ENCODE measurements at regions not wholly inside any gene's neighbourhood (a gene's known extent, or its start where the extent isn't known, plus 50 kb on each side); places are given as distances from the start of the nearest gene placed in this dataset.

DNA sequence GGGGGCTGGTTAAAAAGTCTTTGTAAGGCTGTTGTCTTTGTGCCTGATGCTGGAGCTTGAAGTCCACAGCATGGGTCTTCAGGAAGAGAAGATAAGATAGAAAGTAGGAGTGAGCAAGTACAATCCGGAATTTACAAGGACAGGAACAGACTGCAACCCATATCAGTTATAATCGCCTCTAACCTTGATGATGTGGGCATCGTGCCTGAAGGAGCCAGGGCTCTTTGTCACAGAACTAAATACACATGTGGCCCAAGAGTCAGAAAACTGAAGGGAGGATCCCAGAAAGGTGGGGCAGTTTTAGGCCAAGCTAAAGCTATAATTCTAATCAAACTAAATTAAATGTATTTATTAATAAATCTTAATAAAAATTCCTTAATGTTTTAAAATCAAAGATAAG lies 132.2 kb downstream of the TMCO5A start:
- Histone ChIP-seq H3K9me3 (no peaks in the 10 kb centered on the region), H3K4me1 (peaks cover 3 to 38% (median 18%) of the 10 kb centered on the region in 4 donors), H3K4me3 (no peak overlapping the region), H3K27me3 (no peaks in the 10 kb centered on the region), H3K27ac (no peak overlapping the region), H3K36me3 (no peaks in the 10 kb centered on the region)
- intact Hi-C loops (cut with DNase I; ENCODE audit: low total_unique reads) (loop anchor here (10.0 kb wide), 1 partner anchor 188 kb away; the partner anchor contains the start of gene SPRED1), in situ Hi-C loops (cut with MboI; ENCODE audit: low pct_ligation_motif_present in 1 of 4, low pct_unique_long_range_greater_than_20kb in 1 of 4, low sequenced_read_pairs in 3 of 4) (loop anchor here in 1 of 4 donors (25.0 kb wide), 1 partner anchor 171 kb away; no protein-coding TSS in a partner anchor)
- DNase-seq: no peak
- 78 to 79% methylated on average over 3 of the region's 3 CpGs for WGBS, 2 donors (ENCODE audit: low coverage in 1 of 2)
- TF ChIP-seq POLR2AphosphoS5 (IDR thresholded peaks at IDR 0.05) (no peak), CTCF (IDR thresholded peaks at IDR 0.05) (no peak), POLR2A (IDR thresholded peaks at IDR 0.05) (no peak), EP300 (IDR thresholded peaks at IDR 0.05; ENCODE audit: low read depth) (no peak)

DNA sequence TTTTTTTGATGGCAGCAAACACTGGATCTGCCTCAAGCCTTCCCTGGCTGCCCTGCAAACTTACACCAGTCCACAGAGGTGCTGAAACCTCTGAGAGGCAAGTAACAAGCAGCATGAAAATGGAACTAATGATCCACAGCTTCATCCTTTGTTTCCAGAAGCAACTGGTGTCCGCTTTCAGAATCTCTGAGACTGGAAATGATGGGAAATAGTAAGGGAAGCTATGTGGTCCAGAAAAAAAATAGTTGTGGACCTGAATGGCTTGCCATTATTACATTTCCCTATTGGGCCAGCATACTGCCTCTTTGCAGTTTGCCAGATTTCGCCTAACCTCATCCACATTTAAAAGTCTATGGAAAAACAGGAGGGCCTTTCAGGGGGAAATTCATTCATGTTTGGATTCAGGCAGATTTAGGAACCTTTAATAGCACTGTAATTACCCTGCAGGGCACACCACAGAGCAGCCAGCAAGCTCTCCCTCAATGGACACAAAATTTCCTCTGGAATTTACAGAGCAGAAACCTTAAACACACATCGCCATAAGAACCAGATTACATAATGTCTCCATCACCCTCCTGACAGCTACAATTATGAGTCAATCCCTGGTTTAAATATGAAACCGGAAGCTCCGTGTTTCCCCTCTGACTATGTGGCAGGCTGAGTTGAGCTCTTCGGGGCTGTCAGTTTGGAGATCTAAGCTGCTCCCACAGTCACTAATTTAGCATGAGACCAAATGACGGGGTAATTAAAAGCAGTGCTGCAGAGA lies 134.4 kb downstream of the TMCO5A start:
- peak; percentile 28 for DNase-seq
- Histone ChIP-seq H3K9me3 (no peaks in the 10 kb centered on the region), H3K4me3 (peak overlapping the region in 3 of 4 donors; percentile 1 to 36 (median 9)), H3K27me3 (no peaks in the 10 kb centered on the region), H3K4me1 (peaks cover 3 to 53% (median 29%) of the 10 kb centered on the region in 4 donors), H3K27ac (peak overlapping the region; percentile 84 to 94 (median 87)), H3K36me3 (no peaks in the 10 kb centered on the region)
- no peak for TF ChIP-seq POLR2A (IDR thresholded peaks at IDR 0.05)
- no peak for TF ChIP-seq EP300 (IDR thresholded peaks at IDR 0.05; ENCODE audit: low read depth)
- in situ Hi-C loops (cut with MboI; ENCODE audit: low pct_ligation_motif_present in 1 of 4, low pct_unique_long_range_greater_than_20kb in 1 of 4, low sequenced_read_pairs in 3 of 4) (loop anchor here in 1 of 4 donors (25.0 kb wide), 1 partner anchor 168 kb away; no protein-coding TSS in a partner anchor), intact Hi-C loops (cut with DNase I; ENCODE audit: low total_unique reads) (loop anchor here (10.0 kb wide), 1 partner anchor 186 kb away; the partner anchor contains the start of gene SPRED1)
- 26 to 49% methylated on average over 3 to 7 of the region's 7 CpGs for WGBS, 2 donors (ENCODE audit: low coverage in 1 of 2)

- no peaks in the 10 kb centered on the region for H3K9me3 ChIP-seq
- peak; percentile 78 for DNase-seq
- H3K27ac ChIP-seq: peak overlapping the region; percentile 84 to 94 (median 87)
- WGBS, 2 donors (ENCODE audit: low coverage in 1 of 2): 23 to 35% methylated on average over 3 of the region's 3 CpGs
- H3K36me3 ChIP-seq: no peaks in the 10 kb centered on the region
- no peaks in the 10 kb centered on the region for H3K27me3 ChIP-seq
- intact Hi-C loops (cut with DNase I; ENCODE audit: low total_unique reads): loop anchor here (10.0 kb wide), 1 partner anchor 185 kb away; the partner anchor contains the start of gene SPRED1
- TF ChIP-seq EP300 (IDR thresholded peaks at IDR 0.05; ENCODE audit: low read depth): no peak
- TF ChIP-seq POLR2A (IDR thresholded peaks at IDR 0.05): no peak
- TF ChIP-seq CTCF (IDR thresholded peaks at IDR 0.05): no peak
- no peak for TF ChIP-seq POLR2AphosphoS5 (IDR thresholded peaks at IDR 0.05)
- H3K4me1 ChIP-seq: peaks cover 3 to 57% (median 33%) of the 10 kb centered on the region in 4 donors
- peak overlapping the region in 3 of 4 donors; percentile 1 to 36 (median 9) for H3K4me3 ChIP-seq
- in situ Hi-C loops (cut with MboI; ENCODE audit: low pct_ligation_motif_present in 1 of 4, low pct_unique_long_range_greater_than_20kb in 1 of 4, low sequenced_read_pairs in 3 of 4): loop anchor here in 2 of 4 donors (10.0 to 25.0 kb wide), 2 partner anchors 65 to 168 kb away; no protein-coding TSS in a partner anchor
These were observed 135.1 kb downstream of the TMCO5A start for GRCh38 chr15:38069511-38070011.

DNA sequence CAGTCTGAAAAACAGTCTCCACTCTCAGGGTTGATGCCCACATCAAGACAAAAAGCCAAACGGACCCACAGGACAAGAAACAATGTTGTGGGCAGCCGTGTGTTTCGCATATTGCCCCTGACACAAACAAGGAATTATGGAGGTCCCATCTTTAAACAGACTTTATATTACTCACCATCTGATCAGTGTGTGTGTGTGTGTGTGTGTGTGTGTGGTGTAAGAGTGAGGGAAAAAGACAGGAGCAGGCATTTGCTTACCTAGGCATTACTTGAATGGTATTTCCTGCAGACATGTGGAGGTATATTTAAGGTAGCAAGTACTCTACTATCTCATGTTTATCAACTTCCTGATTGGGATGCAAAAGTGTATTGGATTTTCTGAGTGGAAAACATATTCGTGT lies 136.3 kb downstream of the TMCO5A start:
- intact Hi-C loops (cut with DNase I; ENCODE audit: low total_unique reads) (no loop called here), in situ Hi-C loops (cut with MboI; ENCODE audit: low pct_ligation_motif_present in 1 of 4, low pct_unique_long_range_greater_than_20kb in 1 of 4, low sequenced_read_pairs in 3 of 4) (loop anchor here in 2 of 4 donors (10.0 to 25.0 kb wide), 2 partner anchors 66 to 167 kb away; no protein-coding TSS in a partner anchor)
- DNase-seq: no peak
- peak overlapping the region; percentile 84 to 95 (median 92) for H3K27ac ChIP-seq
- whole genome bisulfite sequencing, 2 donors (ENCODE audit: low coverage in 1 of 2): 82 to 86% methylated on average over 2 to 4 of the region's 4 CpGs
- H3K4me3 ChIP-seq: no peak overlapping the region
- peaks cover 3 to 57% (median 33%) of the 10 kb centered on the region in 4 donors for H3K4me1 ChIP-seq
- no peaks in the 10 kb centered on the region for H3K36me3 ChIP-seq
- no peaks in the 10 kb centered on the region for H3K27me3 ChIP-seq
- H3K9me3 ChIP-seq: no peaks in the 10 kb centered on the region
- TF ChIP-seq EP300 (IDR thresholded peaks at IDR 0.05; ENCODE audit: low read depth) (no peak), CTCF (IDR thresholded peaks at IDR 0.05) (no peak), POLR2AphosphoS5 (IDR thresholded peaks at IDR 0.05) (no peak), POLR2A (IDR thresholded peaks at IDR 0.05) (no peak)

Measured in transverse colon (tissue), 4 donors.